Uterus (tissue), 3 donors: ENCODE measurements at regions not wholly inside any gene's neighbourhood (a gene's known extent, or its start where the extent isn't known, plus 50 kb on each side); places are given as distances from the start of the nearest gene placed in this dataset.
"Not testable (repeated sequence)": the region's sequence is repeated elsewhere in the genome, so short reads cannot be mapped to it uniquely, and the experiment has no call there.

Experiments used
- DNase-seq, 2 donors: peaks; one replicate each; pipeline ENCODE4 v3.0.0-alpha.2; 2019 to 2020
- H3K27ac ChIP-seq, 2 donors: fragments of 200-600 bp; sonication (generic); 1 replicate in 1 of 2; 2 replicates in 1 of 2; pipeline ENCODE4 v1.5.1; 2016 to 2018
- H3K27me3 ChIP-seq, 2 donors: fragments of 200-600 bp; sonication (generic); one replicate each; pipeline ENCODE4 v1.5.1; 2018 to 2019; ENCODE audit warnings: control low read depth in 1 of 2
- H3K36me3 ChIP-seq, 2 donors: fragments of 200-600 bp; sonication (generic); one replicate each; pipeline ENCODE4 v1.5.1; 2019; ENCODE audit warnings: control low read depth in 1 of 2
- H3K4me1 ChIP-seq, 2 donors: fragments of 200-600 bp; sonication (generic); one replicate each; pipeline ENCODE4 v1.5.1; 2018 to 2019; ENCODE audit warnings: control low read depth in 1 of 2
- H3K4me3 ChIP-seq, 2 donors: fragments of 200-600 bp; sonication (generic); 1 replicate in 1 of 2; 2 replicates in 1 of 2; pipeline ENCODE4 v1.5.1; 2018 to 2019; ENCODE audit warnings: mild to moderate bottlenecking in 1 of 2
- H3K9me3 ChIP-seq, 2 donors: fragments of 200-600 bp; sonication (generic); one replicate each; pipeline ENCODE4 v1.5.1; 2019; ENCODE audit warnings: control low read depth in 1 of 2
- CTCF ChIP-seq, 4 experiments: fragments of 200-600 bp in 2 of 4; fragments of 450-650 bp in 2 of 4; sonication (generic) in 2 of 4; IDR thresholded peaks; one replicate each; pipeline ENCODE4 v1.5.1; 2016 to 2019; ENCODE audit warnings: antibody characterized with exemption in 4 of 4, mild to moderate bottlenecking in 2 of 4, moderate library complexity in 1 of 4
- POLR2A ChIP-seq, 2 donors: fragments of 450-650 bp; IDR thresholded peaks; one replicate each; pipeline ENCODE4 v1.6.1; 2016; ENCODE audit warnings: antibody characterized with exemption in 2 of 2, mild to moderate bottlenecking in 1 of 2, moderate library complexity in 1 of 2
- intact Hi-C: fragments of 100-400 bp; cut with DNase I; formaldehyde crosslinking; loops from one replicate; pipeline ENCODE4 v1.15.1; 2023; ENCODE audit warnings: low total_unique reads
- donor health status: DM: yes; HTN: yes; CAD: no.

DNA sequence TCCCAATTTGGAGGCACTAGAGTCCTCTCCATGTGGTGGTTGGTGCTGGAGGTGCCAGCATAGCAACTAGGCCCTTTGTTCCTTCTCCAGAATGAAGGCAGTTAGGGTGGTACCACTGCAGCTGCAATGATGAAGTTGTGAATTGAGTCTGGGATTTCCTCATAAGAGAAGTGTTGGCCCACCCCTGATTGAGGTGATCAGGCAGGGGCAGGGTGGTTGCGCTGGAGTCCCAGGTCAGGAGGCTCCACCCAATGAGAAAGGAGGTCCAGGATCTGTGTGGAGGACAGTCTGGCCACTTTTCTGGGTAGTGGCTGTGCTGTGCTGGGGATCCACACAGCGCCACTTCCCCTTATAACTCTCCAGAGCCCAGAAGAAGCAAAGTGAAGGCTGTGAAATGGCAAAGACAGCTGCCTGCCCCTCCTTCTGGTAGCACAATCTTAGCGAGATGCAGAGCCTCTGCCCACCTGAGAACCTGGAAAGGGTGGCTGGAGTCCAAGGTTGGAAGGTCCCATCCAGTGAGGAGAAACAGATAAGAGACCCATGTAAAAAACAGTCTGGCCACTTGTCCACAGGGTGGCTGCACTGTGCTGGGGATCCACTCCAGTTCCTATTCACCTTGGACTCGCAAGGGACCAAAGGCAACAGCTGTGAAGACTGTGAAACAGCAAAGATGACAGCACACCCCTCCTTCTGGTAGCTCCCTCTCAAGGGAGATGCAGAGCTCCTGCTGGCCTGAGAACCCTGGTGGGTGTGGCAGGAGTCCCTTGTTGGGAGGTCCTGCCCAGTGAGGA, 124.6 kb downstream of the RRAGB start:
- intact Hi-C loops: no loop called here
- Histone ChIP-seq H3K36me3 (no peaks in the 10 kb centered on the region), H3K4me3 (no peak overlapping the region), H3K9me3 (no peaks in the 10 kb centered on the region), H3K4me1 (no peaks in the 10 kb centered on the region), H3K27me3 (no peaks in the 10 kb centered on the region), H3K27ac (no peak overlapping the region)
- TF ChIP-seq CTCF (IDR thresholded peaks at IDR 0.05) (no peak), POLR2A (IDR thresholded peaks at IDR 0.05) (no peak)
- no peak for DNase-seq

DNA sequence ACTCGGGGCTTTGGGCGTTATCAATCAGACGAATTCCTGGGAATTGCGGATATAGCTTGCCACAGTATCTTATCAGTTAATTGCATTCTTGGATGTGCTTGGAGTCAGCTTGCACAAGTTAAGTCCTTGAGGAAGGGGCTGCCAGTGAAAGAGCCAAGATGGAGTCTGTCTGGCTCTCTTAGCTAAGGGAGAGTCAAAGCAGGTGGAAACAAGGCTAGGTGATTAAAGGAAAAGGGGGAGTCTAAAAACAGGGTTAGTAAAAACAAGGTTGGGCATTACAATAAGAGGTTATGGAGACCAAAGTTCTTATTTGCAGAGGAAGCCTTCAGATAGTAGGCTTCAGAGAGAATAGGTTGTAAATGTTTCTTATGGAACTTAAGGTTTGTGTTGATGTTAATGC, 149.2 kb downstream of the RRAGB start:
- H3K36me3 ChIP-seq, intact Hi-C loops, H3K4me3 ChIP-seq, DNase-seq, H3K9me3 ChIP-seq, H3K27me3 ChIP-seq, H3K4me1 ChIP-seq, H3K27ac ChIP-seq: not testable (repeated sequence)

DNA sequence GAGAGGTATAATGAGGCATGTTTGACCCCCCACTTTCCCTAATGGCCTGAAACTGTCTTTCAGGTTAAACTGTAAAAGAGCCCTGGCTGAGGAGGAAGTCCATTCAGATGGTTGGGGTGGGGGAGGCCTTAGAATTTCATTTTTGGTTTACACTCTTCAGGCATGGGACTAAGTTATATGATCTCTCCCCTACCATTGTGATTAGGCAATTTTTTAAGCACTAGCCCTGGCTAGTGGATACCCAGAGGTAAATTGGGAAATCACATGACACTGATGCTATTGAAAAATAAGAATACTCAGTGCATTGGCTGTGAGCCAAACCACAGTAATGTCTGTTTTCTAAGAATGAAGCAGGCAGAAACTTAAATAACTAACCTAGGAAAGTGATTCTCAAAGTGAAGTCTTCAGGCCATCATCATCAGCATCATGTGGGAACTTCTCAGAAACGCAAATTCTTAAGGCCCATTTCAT, 149.7 kb downstream of the RRAGB start:
- no peak for DNase-seq
- H3K36me3 ChIP-seq: no peaks in the 10 kb centered on the region
- H3K4me3 ChIP-seq: no peak overlapping the region
- H3K27me3 ChIP-seq: no peaks in the 10 kb centered on the region
- intact Hi-C loops: no loop called here
- H3K27ac ChIP-seq: no peak overlapping the region
- no peaks in the 10 kb centered on the region for H3K9me3 ChIP-seq
- no peak for TF ChIP-seq POLR2A (IDR thresholded peaks at IDR 0.05)
- no peak for TF ChIP-seq CTCF (IDR thresholded peaks at IDR 0.05)
- H3K4me1 ChIP-seq: no peaks in the 10 kb centered on the region

DNA sequence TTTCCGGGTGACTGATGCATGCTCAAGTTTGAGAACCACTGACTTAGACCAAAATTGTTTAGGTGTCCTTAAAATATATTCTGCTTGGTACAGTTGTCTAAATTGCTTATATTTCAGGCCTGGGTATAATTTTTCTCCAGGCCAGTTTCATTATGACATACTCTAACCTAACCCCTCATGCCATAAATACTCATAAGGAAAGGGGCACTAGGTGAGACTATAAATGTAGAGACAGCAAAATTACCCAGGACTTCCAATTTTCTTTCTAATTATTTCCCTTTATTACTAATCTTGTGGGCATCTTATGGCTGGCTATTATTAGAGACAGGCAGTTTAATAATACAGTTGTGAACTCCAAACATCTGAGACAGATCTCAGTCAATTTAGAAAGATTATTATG, 150.2 kb downstream of the RRAGB start:
- Histone ChIP-seq H3K27me3 (no peaks in the 10 kb centered on the region), H3K36me3 (no peaks in the 10 kb centered on the region), H3K27ac (no peak overlapping the region), H3K9me3 (no peaks in the 10 kb centered on the region), H3K4me3 (no peak overlapping the region), H3K4me1 (no peaks in the 10 kb centered on the region)
- no peak for DNase-seq
- TF ChIP-seq POLR2A (IDR thresholded peaks at IDR 0.05): no peak
- no peak for TF ChIP-seq CTCF (IDR thresholded peaks at IDR 0.05)
- intact Hi-C loops: no loop called here

DNA sequence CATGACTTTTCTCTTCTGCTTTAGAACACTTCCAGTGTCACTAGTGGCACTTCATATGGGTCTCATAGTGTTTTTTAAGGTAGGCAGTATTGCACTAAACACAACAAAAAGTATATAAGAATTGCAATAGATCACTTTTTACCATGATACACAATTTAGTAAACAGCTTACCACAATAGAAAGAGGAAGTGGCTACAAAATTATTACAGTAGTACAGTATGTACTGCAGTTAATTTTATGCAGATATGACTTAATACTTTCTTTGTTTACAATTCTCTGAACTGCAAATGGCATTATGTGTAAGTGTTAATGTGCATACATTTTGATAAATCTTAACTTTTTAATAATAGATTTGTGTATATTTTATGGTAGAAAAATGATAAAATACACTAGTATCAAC, 157.3 kb downstream of the RRAGB start:
- no peaks in the 10 kb centered on the region for H3K4me1 ChIP-seq
- no peaks in the 10 kb centered on the region for H3K27me3 ChIP-seq
- no peak for TF ChIP-seq POLR2A (IDR thresholded peaks at IDR 0.05)
- TF ChIP-seq CTCF (IDR thresholded peaks at IDR 0.05): no peak
- H3K4me3 ChIP-seq: no peak overlapping the region
- H3K9me3 ChIP-seq: no peaks in the 10 kb centered on the region
- H3K27ac ChIP-seq: no peak overlapping the region
- DNase-seq: no peak
- H3K36me3 ChIP-seq: no peaks in the 10 kb centered on the region
- intact Hi-C loops: no loop called here

GRCh38 chrX:55883541-55883940, 166.0 kb downstream of the RRAGB start:
- H3K27me3 ChIP-seq, H3K4me3 ChIP-seq, DNase-seq, H3K36me3 ChIP-seq, H3K4me1 ChIP-seq, intact Hi-C loops, H3K27ac ChIP-seq, H3K9me3 ChIP-seq: not testable (repeated sequence)
